ENCODE measurements at regions not wholly inside any gene's neighbourhood (a gene's known extent, or its start where the extent isn't known, plus 50 kb on each side); places are given as distances from the start of the nearest gene placed in this dataset.

- Histone ChIP-seq H3K9ac (ENCODE audit: insufficient read length) (no peak overlapping the region), H3K4me3 (no peak overlapping the region), H3K36me3 (ENCODE audit: insufficient read depth, low read length) (no peaks in the 10 kb centered on the region), H3K27ac (no peak overlapping the region), H3K9me3 (ENCODE audit: low read depth, low read length) (no peaks in the 10 kb centered on the region)
- TF ChIP-seq EZH2 (IDR thresholded peaks at IDR 0.05) = no peak
- TF ChIP-seq FOXP2 (optimal IDR thresholded peaks at IDR 0.05; ENCODE audit: control extremely low read depth, extremely low read length, insufficient read depth) = no peak
- TF ChIP-seq POLR2AphosphoS5 (IDR thresholded peaks at IDR 0.05; ENCODE audit: borderline replicate concordance, low read depth, low read length) = no peak
- DNase-seq (ENCODE audit: low read depth, low spot score) = no peak
Measured at GRCh38 chr6:51352506-51353029, 533.9 kb downstream of the TFAP2B start.

GRCh38 chr6:51360287-51360686 lies 541.6 kb downstream of the TFAP2B start:
- no peaks in the 10 kb centered on the region for H3K36me3 ChIP-seq (ENCODE audit: insufficient read depth, low read length)
- no peak overlapping the region for H3K27ac ChIP-seq
- no peak overlapping the region for H3K4me3 ChIP-seq
- H3K9me3 ChIP-seq (ENCODE audit: low read depth, low read length) = no peaks in the 10 kb centered on the region
- no peak overlapping the region for H3K9ac ChIP-seq (ENCODE audit: insufficient read length)
- TF ChIP-seq EZH2 (IDR thresholded peaks at IDR 0.05) = no peak
- TF ChIP-seq FOXP2 (optimal IDR thresholded peaks at IDR 0.05; ENCODE audit: control extremely low read depth, extremely low read length, insufficient read depth) = no peak
- no peak for TF ChIP-seq POLR2AphosphoS5 (IDR thresholded peaks at IDR 0.05; ENCODE audit: borderline replicate concordance, low read depth, low read length)
- no peak for DNase-seq (ENCODE audit: low read depth, low spot score)

GRCh38 chr6:51365566-51365965 lies 546.9 kb downstream of the TFAP2B start:
- Histone ChIP-seq H3K9ac (ENCODE audit: insufficient read length) (no peak overlapping the region), H3K9me3 (ENCODE audit: low read depth, low read length) (no peaks in the 10 kb centered on the region; the same call in 1 of the 2 replicates), H3K36me3 (ENCODE audit: insufficient read depth, low read length) (no peaks in the 10 kb centered on the region), H3K27ac (no peak overlapping the region), H3K4me3 (no peak overlapping the region)
- no peak for DNase-seq (ENCODE audit: low read depth, low spot score)
- TF ChIP-seq FOXP2 (optimal IDR thresholded peaks at IDR 0.05; ENCODE audit: control extremely low read depth, extremely low read length, insufficient read depth) (no peak), EZH2 (IDR thresholded peaks at IDR 0.05) (no peak), POLR2AphosphoS5 (IDR thresholded peaks at IDR 0.05; ENCODE audit: borderline replicate concordance, low read depth, low read length) (no peak)

- H3K27ac ChIP-seq = no peak overlapping the region
- TF ChIP-seq POLR2AphosphoS5 (IDR thresholded peaks at IDR 0.05; ENCODE audit: borderline replicate concordance, low read depth, low read length) = no peak
- no peak for TF ChIP-seq FOXP2 (optimal IDR thresholded peaks at IDR 0.05; ENCODE audit: control extremely low read depth, extremely low read length, insufficient read depth)
- TF ChIP-seq EZH2 (IDR thresholded peaks at IDR 0.05) = no peak
- no peaks in the 10 kb centered on the region; the same call in 1 of the 2 replicates for H3K9me3 ChIP-seq (ENCODE audit: low read depth, low read length)
- no peak for DNase-seq (ENCODE audit: low read depth, low spot score)
- H3K36me3 ChIP-seq (ENCODE audit: insufficient read depth, low read length) = no peaks in the 10 kb centered on the region
- H3K4me3 ChIP-seq = no peak overlapping the region
- no peak overlapping the region for H3K9ac ChIP-seq (ENCODE audit: insufficient read length)
Measured at GRCh38 chr6:51369485-51369884, 550.8 kb downstream of the TFAP2B start.

- TF ChIP-seq POLR2AphosphoS5 (IDR thresholded peaks at IDR 0.05; ENCODE audit: borderline replicate concordance, low read depth, low read length) = no peak
- no peak for TF ChIP-seq EZH2 (IDR thresholded peaks at IDR 0.05)
- no peak for TF ChIP-seq FOXP2 (optimal IDR thresholded peaks at IDR 0.05; ENCODE audit: control extremely low read depth, extremely low read length, insufficient read depth)
- Histone ChIP-seq H3K36me3 (ENCODE audit: insufficient read depth, low read length) (no peaks in the 10 kb centered on the region), H3K4me3 (no peak overlapping the region), H3K9me3 (ENCODE audit: low read depth, low read length) (no peaks in the 10 kb centered on the region), H3K9ac (ENCODE audit: insufficient read length) (no peak overlapping the region), H3K27ac (peak overlapping the region; percentile 51; the same call in 1 of the 2 replicates)
- no peak for DNase-seq (ENCODE audit: low read depth, low spot score)
Measured at GRCh38 chr6:51382847-51383246, 564.2 kb downstream of the TFAP2B start.

- no peak for DNase-seq (ENCODE audit: low read depth, low spot score)
- Histone ChIP-seq H3K9me3 (ENCODE audit: low read depth, low read length) (no peaks in the 10 kb centered on the region), H3K27ac (no peak overlapping the region), H3K36me3 (ENCODE audit: insufficient read depth, low read length) (no peaks in the 10 kb centered on the region), H3K9ac (ENCODE audit: insufficient read length) (no peak overlapping the region), H3K4me3 (no peak overlapping the region)
- TF ChIP-seq FOXP2 (optimal IDR thresholded peaks at IDR 0.05; ENCODE audit: control extremely low read depth, extremely low read length, insufficient read depth) = no peak
- TF ChIP-seq EZH2 (IDR thresholded peaks at IDR 0.05) = no peak
Measured at GRCh38 chr6:51384736-51385135, 566.1 kb downstream of the TFAP2B start.

- TF ChIP-seq FOXP2 (optimal IDR thresholded peaks at IDR 0.05; ENCODE audit: control extremely low read depth, extremely low read length, insufficient read depth) = no peak
- no peak for TF ChIP-seq EZH2 (IDR thresholded peaks at IDR 0.05)
- TF ChIP-seq POLR2AphosphoS5 (IDR thresholded peaks at IDR 0.05; ENCODE audit: borderline replicate concordance, low read depth, low read length) = no peak
- DNase-seq (ENCODE audit: low read depth, low spot score) = no peak
Measured at GRCh38 chr6:51386347-51386836, 567.7 kb downstream of the TFAP2B start.

GRCh38 chr6:51387907-51388306 lies 569.2 kb downstream of the TFAP2B start:
- Histone ChIP-seq H3K9me3 (ENCODE audit: low read depth, low read length) (no peaks in the 10 kb centered on the region), H3K27ac (no peak overlapping the region), H3K4me3 (no peak overlapping the region), H3K9ac (ENCODE audit: insufficient read length) (no peak overlapping the region), H3K36me3 (ENCODE audit: insufficient read depth, low read length) (no peaks in the 10 kb centered on the region)
- TF ChIP-seq POLR2AphosphoS5 (IDR thresholded peaks at IDR 0.05; ENCODE audit: borderline replicate concordance, low read depth, low read length) (no peak), EZH2 (IDR thresholded peaks at IDR 0.05) (no peak), FOXP2 (optimal IDR thresholded peaks at IDR 0.05; ENCODE audit: control extremely low read depth, extremely low read length, insufficient read depth) (no peak)
- DNase-seq (ENCODE audit: low read depth, low spot score) = no peak

More at GRCh38 chr6:51386347-51386836, 567.7 kb downstream of the TFAP2B start:
- no peaks in the 10 kb centered on the region for H3K36me3 ChIP-seq (ENCODE audit: insufficient read depth, low read length)
- no peak overlapping the region for H3K27ac ChIP-seq
- no peaks in the 10 kb centered on the region for H3K9me3 ChIP-seq (ENCODE audit: low read depth, low read length)
- no peak overlapping the region for H3K9ac ChIP-seq (ENCODE audit: insufficient read length)
- no peak overlapping the region for H3K4me3 ChIP-seq

GRCh38 chr6:51394061-51394460 lies 575.4 kb downstream of the TFAP2B start:
- no peak for TF ChIP-seq POLR2AphosphoS5 (IDR thresholded peaks at IDR 0.05; ENCODE audit: borderline replicate concordance, low read depth, low read length)
- TF ChIP-seq FOXP2 (optimal IDR thresholded peaks at IDR 0.05; ENCODE audit: control extremely low read depth, extremely low read length, insufficient read depth) = no peak
- TF ChIP-seq EZH2 (IDR thresholded peaks at IDR 0.05) = no peak
- H3K4me3 ChIP-seq = no peak overlapping the region

More at GRCh38 chr6:51394061-51394460, 575.4 kb downstream of the TFAP2B start:
- no peak for DNase-seq (ENCODE audit: low read depth, low spot score)
- Histone ChIP-seq H3K9ac (ENCODE audit: insufficient read length) (no peak overlapping the region), H3K36me3 (ENCODE audit: insufficient read depth, low read length) (no peaks in the 10 kb centered on the region), H3K9me3 (ENCODE audit: low read depth, low read length) (no peaks in the 10 kb centered on the region), H3K27ac (no peak overlapping the region)
